Right cardiac atrium (tissue), 5 donors: ENCODE measurements at regions not wholly inside any gene's neighbourhood (a gene's known extent, or its start where the extent isn't known, plus 50 kb on each side); places are given as distances from the start of the nearest gene placed in this dataset.
A peak's percentile ranks its signal among the peaks of the same experiment; 100 is the strongest.

Experiments
- ATAC-seq, 2 donors: fragments of 200-7000 bp; cut with Tn5 transposase; one replicate each; pipeline versions ENCODE4 v1.8.0 to v1.9.1; 2020; ENCODE audit warnings: moderate library complexity in 2 of 2, mild to moderate bottlenecking in 1 of 2
- DNase-seq, 3 donors: peaks; one replicate each; pipeline ENCODE4 v3.0.0-alpha.2; 2020
- H3K27ac ChIP-seq: one replicate; pipeline ENCODE4 v1.5.1; 2013; ENCODE audit warnings: mild to moderate bottlenecking, low read length, control low read depth, moderate library complexity
- H3K27me3 ChIP-seq: one replicate; pipeline ENCODE4 v1.6.1; 2013; ENCODE audit not compliant: control insufficient read depth, insufficient read depth
- H3K4me1 ChIP-seq: one replicate; pipeline ENCODE4 v1.6.1; 2013; ENCODE audit warnings: low read length; ENCODE audit not compliant: control insufficient read depth, insufficient read depth
- H3K4me3 ChIP-seq: one replicate; pipeline ENCODE4 v1.5.1; 2013; ENCODE audit warnings: low read length, control low read depth
- H3K9me3 ChIP-seq: one replicate; pipeline ENCODE4 v1.6.1; 2013; ENCODE audit warnings: low read length; ENCODE audit not compliant: control insufficient read depth
- WGBS: extraction: QIAGEN DNeasy Blood & Tissue Kit; methylation state at CpG from one replicate; pipeline ENCODE4 v1.1.7; 2013; 5-methylcytosine and 5-hydroxymethylcytosine counted together
- intact Hi-C, 4 donors: fragments of 100-400 bp; cut with DNase I; formaldehyde crosslinking; loops; one replicate each; pipeline versions ENCODE4 v1.11.0 to v1.14.0; 2022 to 2023
- donor health status: healthy with polysubstance abuse.
- donor health status: DM: no; HTN: yes; CAD: no.
- donor health status: DM: no; HTN: no; CAD: no.
- donor health status: DM: no; HTN: yes; CAD: no; lungs with severe emphysema.
- donor health status: DM: yes; HTN: yes; CAD: no.

DNA sequence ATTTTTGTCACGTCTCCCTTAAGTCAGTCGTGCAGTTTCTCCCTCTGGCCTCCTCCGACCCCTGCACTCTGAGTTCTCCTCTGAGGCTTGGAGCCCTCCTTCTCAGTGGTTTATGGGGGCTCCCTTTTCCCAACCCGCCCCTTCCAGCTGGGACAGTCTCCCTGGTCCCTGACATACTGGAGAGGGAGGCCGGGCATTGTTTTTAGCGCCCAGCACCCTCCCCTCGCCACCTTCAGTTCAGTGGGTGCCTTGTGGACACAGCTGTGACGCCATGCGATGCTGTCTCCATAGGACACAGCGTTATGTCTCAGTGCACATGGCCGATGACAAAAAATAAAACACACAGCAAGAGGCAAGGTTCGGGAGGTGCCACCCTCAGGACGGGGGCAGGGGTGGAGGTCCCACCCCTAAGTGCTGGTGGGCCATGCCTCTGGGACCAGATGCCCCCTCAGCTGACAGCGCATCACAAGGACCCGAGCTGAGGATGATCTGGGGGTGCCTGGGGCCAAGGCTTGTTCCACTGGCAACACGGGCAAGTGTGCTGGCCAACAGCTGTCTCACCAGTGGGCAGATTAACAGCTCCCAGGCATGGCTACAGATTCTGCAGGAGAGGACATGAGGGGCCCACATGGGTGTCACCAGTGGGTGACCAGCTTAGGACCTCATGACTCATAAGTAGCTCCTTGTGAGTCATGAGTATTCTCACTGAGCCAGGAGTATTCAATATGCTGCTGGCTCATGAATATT lies 81.6 kb downstream of the PLXNA1 start:
- 85% methylated on average over 16 of the region's 16 CpGs for WGBS
- Histone ChIP-seq H3K9me3 (no peaks in the 10 kb centered on the region), H3K27ac (no peak overlapping the region), H3K4me3 (no peak overlapping the region), H3K4me1 (no peaks in the 10 kb centered on the region), H3K27me3 (no peaks in the 10 kb centered on the region)
- peak in 1 of 3 donors; percentile 47 for DNase-seq
- ATAC-seq = no peak
- intact Hi-C loops = no loop called here

DNA sequence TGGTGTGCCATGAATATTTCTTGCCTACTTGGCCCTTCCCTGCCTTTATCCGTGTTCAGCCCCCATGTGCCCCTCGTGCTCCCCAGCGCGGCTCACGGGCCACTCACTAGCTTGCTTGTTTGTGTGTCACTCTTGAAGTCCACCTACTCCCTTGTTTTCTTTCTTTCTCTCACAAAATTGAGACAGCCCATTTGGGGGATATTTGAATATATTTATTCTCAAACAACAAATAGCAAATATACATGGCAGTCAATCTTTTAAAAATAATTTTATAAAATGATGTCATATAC lies 82.2 kb downstream of the PLXNA1 start:
- Histone ChIP-seq H3K27ac (no peak overlapping the region), H3K4me1 (no peaks in the 10 kb centered on the region), H3K9me3 (no peaks in the 10 kb centered on the region), H3K4me3 (no peak overlapping the region), H3K27me3 (no peaks in the 10 kb centered on the region)
- WGBS = 90% methylated on average over 5 of the region's 5 CpGs
- no peak for ATAC-seq
- intact Hi-C loops = no loop called here
- no peak for DNase-seq

DNA sequence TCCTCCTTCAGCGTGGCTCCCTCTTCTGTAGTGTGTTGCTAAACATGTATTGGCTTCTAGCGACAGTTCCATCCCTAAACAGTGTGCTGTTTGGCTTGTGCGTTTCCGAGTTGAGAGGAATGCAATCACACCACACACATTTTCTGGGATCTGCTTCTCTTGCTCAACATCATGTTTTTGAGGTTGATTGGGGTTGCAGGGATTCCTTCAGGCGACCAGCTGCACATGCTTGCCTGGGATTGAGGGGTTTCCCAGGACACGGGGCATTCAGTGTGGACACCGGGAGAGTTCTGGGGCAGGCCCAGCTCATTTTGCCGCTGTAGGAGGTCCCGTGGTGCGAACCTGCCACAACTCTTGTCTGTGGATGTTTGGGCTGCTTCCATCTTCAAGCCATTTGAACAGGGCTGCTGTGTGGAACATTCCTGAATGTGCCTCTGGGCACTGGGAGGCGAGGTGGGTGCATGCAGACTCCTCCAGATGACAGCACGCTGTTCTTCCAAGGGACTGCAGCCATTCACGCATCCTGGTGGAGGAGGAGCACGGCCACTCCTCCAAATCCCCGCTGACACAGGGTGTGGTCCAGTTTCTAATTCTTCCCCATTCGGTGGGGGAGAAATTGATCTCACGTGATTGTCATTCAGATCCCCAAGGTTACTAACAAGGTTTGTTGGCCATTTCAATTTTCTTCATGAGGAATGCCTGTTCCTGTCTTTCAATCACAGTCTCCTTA lies 82.8 kb downstream of the PLXNA1 start:
- intact Hi-C loops = no loop called here
- ATAC-seq (no peak), DNase-seq (no peak)
- no peaks in the 10 kb centered on the region for H3K4me1 ChIP-seq
- 68% methylated on average over 17 of the region's 17 CpGs for WGBS
- no peaks in the 10 kb centered on the region for H3K9me3 ChIP-seq
- no peak overlapping the region for H3K27ac ChIP-seq
- no peak overlapping the region for H3K4me3 ChIP-seq
- H3K27me3 ChIP-seq = no peaks in the 10 kb centered on the region

DNA sequence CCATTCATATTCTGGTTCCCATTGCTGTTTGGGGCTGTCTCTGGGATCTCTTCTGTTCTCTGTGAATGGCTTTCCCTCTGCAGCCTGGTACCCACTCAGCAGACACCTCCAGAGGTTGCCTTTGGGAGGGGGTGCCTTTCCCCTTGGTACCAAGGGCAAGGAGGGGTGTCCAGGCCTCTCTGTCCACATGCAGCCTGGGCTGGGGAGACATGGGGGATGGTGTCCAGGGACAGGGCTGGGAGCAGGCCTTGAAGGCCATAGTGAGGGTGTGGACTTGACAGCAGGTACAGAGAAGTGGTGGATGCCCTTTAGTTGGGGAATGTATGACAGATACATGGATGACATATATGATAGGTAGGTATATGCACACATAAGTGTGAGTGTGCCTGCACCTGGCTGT lies 83.7 kb downstream of the PLXNA1 start:
- Histone ChIP-seq H3K27ac (no peak overlapping the region), H3K27me3 (no peaks in the 10 kb centered on the region), H3K4me3 (no peak overlapping the region), H3K4me1 (no peaks in the 10 kb centered on the region), H3K9me3 (no peaks in the 10 kb centered on the region)
- DNase-seq = no peak
- intact Hi-C loops = no loop called here
- no peak for ATAC-seq

DNA sequence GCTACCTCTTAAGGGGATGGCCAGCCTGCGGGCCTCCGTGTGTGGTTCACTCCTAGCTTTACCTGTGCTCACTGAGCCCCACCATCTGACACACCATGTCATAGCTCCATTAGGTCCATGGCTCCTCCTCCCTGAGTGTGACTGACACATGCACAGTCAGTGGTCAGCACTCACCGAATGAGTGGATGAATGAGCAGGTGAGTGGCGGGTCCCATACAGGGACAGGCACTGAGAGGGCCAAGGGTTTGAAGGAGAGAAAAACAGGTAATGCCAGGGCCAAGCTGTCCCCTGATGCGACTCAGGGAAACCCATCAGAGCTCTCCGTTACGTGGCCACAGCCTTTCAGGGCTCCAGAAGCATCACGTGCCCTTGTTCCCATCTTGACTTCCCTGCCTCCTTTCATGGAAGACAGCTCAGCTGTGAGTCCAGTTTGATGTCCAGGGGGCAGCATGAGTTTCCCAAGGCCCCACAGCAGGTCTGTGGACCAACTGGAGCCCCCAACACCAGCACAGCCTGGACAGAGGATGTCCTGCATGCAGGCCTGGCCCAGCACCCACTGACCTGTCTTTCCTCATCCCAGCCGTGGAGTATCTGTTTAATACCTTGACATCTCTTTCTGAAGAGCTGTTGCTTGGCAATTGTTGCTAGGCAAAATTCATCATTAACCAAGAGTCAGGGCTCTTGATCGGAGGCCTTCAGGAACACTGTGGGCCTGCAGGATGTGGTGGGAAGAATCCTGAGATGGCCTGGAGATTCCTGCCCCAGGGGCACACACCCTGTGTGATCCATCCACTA lies 84.4 kb downstream of the PLXNA1 start:
- no peaks in the 10 kb centered on the region for H3K4me1 ChIP-seq
- ATAC-seq (no peak), DNase-seq (no peak)
- H3K9me3 ChIP-seq = no peaks in the 10 kb centered on the region
- H3K4me3 ChIP-seq = no peak overlapping the region
- H3K27ac ChIP-seq = no peak overlapping the region
- no peaks in the 10 kb centered on the region for H3K27me3 ChIP-seq
- intact Hi-C loops = no loop called here
- 90% methylated on average over 10 of the region's 10 CpGs for WGBS

DNA sequence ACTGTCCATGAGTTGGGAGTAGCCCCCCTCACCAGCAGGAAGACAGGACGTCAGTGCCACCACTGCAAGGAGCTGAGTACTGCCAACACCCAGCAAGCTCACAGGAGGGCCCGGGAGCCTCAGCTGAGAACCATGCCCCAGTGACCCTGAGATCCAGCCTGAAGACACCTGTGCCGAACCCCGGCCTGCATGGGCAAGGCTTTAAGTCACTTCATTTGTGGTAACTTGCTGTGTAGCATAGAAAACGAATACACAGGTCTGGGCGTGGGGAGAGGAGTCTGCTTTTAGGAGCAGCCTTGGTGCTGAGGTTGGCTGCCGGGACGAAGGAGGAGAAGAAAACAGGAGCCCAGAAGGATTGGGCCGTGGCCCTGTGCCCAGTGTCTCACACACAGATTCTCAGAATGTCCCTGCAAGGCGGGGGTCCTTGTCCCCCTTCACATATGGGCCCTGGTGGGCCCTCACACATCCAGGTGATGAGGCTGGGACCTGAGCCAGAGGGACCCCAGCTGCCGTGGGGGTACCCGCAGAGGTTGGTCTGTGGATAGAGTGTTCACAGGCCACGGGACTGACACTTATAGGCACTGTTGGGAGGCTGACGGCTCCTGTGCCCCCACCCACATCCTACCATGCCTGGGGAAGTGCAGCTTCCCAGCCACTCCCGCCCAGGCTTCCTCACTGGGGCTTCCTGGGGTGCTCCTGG lies 85.3 kb downstream of the PLXNA1 start:
- no peaks in the 10 kb centered on the region for H3K9me3 ChIP-seq
- H3K4me1 ChIP-seq = no peaks in the 10 kb centered on the region
- DNase-seq = peak in 1 of 3 donors; percentile 28
- ATAC-seq = no peak
- no peaks in the 10 kb centered on the region for H3K27me3 ChIP-seq
- no peak overlapping the region for H3K4me3 ChIP-seq
- no peak overlapping the region for H3K27ac ChIP-seq
- intact Hi-C loops = no loop called here
- WGBS = 77% methylated on average over 15 of the region's 15 CpGs

DNA sequence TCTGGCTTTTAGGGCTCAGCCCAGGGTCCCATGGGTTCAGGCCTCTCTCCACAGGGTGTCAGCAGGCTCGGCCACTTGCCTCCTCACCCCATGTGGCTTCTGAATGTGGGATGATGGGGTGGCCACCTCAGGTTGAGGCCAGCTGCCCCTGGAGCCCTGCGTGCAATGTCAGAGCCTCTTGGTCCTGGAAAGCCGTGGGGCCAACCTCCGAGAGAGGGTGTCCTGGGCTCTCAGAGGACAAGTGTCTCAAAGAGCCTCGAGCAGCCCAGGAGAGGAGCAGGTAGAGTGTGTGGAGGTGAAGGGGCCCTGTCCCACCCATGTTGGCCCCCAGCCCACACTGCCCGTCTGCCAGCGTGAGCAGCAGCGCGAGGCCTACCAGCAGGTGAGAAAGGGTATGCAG lies 86.0 kb downstream of the PLXNA1 start:
- no peak overlapping the region for H3K4me3 ChIP-seq
- intact Hi-C loops = no loop called here
- ATAC-seq (no peak), DNase-seq (no peak)
- no peak overlapping the region for H3K27ac ChIP-seq
- no peaks in the 10 kb centered on the region for H3K4me1 ChIP-seq
- H3K9me3 ChIP-seq = no peaks in the 10 kb centered on the region
- WGBS = 82% methylated on average over 9 of the region's 9 CpGs
- no peaks in the 10 kb centered on the region for H3K27me3 ChIP-seq

DNA sequence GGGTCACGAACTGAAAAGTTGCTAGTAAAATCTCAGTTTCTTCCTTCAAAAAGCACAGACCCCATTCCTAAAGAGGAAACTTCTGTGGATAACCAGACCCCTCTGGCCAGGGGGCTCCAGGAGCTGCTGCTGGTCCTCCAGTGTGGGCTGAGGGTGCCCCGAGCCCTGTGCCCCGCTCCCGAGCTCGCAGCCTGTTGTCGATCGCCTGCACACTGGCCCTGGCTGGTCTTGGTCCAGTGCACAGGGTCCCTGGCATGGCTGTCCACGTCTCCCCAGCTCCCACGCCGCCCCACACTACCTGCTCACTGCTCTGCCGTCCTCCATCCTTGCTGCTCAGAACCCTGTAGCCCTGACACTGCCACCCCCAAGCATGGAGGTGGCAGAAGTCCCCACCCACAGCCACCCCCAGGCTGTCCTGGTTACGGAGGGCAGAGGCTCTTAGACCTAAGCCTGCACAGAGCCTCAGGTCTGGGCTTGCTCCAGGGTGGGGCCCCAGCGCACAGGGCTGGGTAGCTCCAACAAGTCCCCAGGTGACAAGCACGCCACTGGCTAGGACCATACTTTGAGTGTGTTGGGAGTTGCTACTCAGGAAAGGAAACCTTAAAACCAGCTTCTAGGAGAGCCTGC lies 87.0 kb downstream of the PLXNA1 start:
- intact Hi-C loops = no loop called here
- no peak for DNase-seq
- H3K4me1 ChIP-seq = no peaks in the 10 kb centered on the region
- ATAC-seq = no peak
- no peaks in the 10 kb centered on the region for H3K9me3 ChIP-seq
- no peak overlapping the region for H3K4me3 ChIP-seq
- no peaks in the 10 kb centered on the region for H3K27me3 ChIP-seq
- 84% methylated on average over 14 of the region's 14 CpGs for WGBS
- no peak overlapping the region for H3K27ac ChIP-seq

DNA sequence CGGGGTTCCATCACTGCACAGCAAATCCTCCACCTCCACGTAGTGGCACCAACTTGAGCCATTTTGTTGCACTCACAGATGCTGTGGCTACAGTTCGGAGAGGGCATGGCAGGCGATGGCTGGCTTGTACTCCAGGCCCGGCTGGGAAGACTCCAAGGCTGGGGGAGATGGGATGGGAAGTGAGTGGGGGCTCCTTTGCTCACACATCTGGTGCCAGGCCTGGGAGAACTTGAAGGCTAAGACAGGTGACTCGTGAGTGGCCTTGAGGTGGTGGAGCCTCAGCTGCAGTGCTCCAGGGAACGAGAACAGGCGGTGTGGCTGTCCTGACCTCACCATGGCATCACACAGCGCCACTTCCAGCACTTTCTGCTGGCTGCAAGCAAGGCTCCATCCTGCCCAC lies 87.9 kb downstream of the PLXNA1 start:
- intact Hi-C loops = no loop called here
- WGBS = 85% methylated on average over 9 of the region's 9 CpGs
- DNase-seq = no peak
- no peak for ATAC-seq
- no peak overlapping the region for H3K27ac ChIP-seq
- H3K9me3 ChIP-seq = no peaks in the 10 kb centered on the region
- H3K4me3 ChIP-seq = no peak overlapping the region
- H3K4me1 ChIP-seq = no peaks in the 10 kb centered on the region
- no peaks in the 10 kb centered on the region for H3K27me3 ChIP-seq

DNA sequence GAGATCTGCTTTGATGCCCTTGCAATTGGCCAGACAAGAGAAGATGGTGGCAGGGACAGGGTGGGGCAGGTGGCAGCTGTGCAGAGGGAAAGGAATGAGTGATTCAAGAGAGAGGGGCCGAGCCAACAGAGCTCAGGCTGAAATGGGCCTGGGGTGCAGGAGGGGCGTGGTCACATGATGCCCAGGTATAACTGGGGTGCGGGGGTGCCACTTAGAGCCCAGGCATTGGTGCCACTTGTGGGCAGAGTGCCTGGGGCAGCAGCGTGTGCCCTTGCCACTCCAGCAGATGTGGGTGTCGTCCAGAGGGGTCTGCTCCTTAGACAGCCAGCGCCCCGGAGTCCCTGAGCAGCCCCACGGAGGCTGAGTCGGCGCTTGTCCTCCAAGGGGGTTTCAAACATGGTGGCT lies 88.7 kb downstream of the PLXNA1 start:
- Histone ChIP-seq H3K4me1 (no peaks in the 10 kb centered on the region), H3K4me3 (no peak overlapping the region), H3K27ac (no peak overlapping the region), H3K9me3 (no peaks in the 10 kb centered on the region), H3K27me3 (no peaks in the 10 kb centered on the region)
- WGBS = 89% methylated on average over 10 of the region's 10 CpGs
- DNase-seq (peak in 1 of 3 donors; percentile 37), ATAC-seq (no peak)
- intact Hi-C loops = no loop called here
